ENCODE measurements at regions not wholly inside any gene's neighbourhood (a gene's known extent, or its start where the extent isn't known, plus 50 kb on each side); places are given as distances from the start of the nearest gene placed in this dataset.

GRCh38 chr14:101242442-101243385 lies 318.6 kb upstream of the DIO3 start:
- Histone ChIP-seq H3K4me1 (ENCODE audit: control insufficient read depth, insufficient read depth, low read length) (no peaks in the 10 kb centered on the region), H2BK5ac (ENCODE audit: low read depth, low read length, poor library complexity, severe bottlenecking) (no peak overlapping the region), H3K9me1 (ENCODE audit: insufficient read depth, low read length) (no peaks in the 10 kb centered on the region), H3K56ac (ENCODE audit: extremely low read depth, insufficient read depth, low read length) (no peak overlapping the region), H3K4me3 (ENCODE audit: insufficient read depth, low read depth, low read length) (no peak overlapping the region), H2AFZ (replicated peaks; ENCODE audit: low read length, poor library complexity) (no peak overlapping the region), H4K8ac (ENCODE audit: low read depth in 2 of 2, low read length in 2 of 2) (no peak overlapping the region), H3K27ac (ENCODE audit: insufficient read depth, low read length) (no peak overlapping the region), H3K9ac (ENCODE audit: low read depth, low read length) (no peak overlapping the region), H2AK9ac (replicated peaks; ENCODE audit: low read depth, low read length, poor library complexity) (no peak overlapping the region), H4K5ac (ENCODE audit: low read depth, low read length) (no peak overlapping the region), H4K91ac (ENCODE audit: insufficient read depth, low read depth, low read length) (no peak overlapping the region), H3K18ac (ENCODE audit: low read depth, low read length) (no peak overlapping the region), H3K36me3 (ENCODE audit: control insufficient read depth, insufficient read depth, low read length) (no peaks in the 10 kb centered on the region), H3K79me1 (ENCODE audit: low read depth in 1 of 2, low read length in 2 of 2) (no peaks in the 10 kb centered on the region), H3K9me3 (ENCODE audit: control insufficient read depth, insufficient read depth, low read length) (peaks cover 15% of the 10 kb centered on the region), H2BK20ac (ENCODE audit: low read depth, low read length) (no peak overlapping the region), H2BK120ac (ENCODE audit: low read depth, low read length) (no peak overlapping the region), H3K4ac (ENCODE audit: low read depth, low read length) (no peak overlapping the region), H2BK15ac (ENCODE audit: low read depth, low read length) (no peak overlapping the region), H3K23ac (ENCODE audit: low read depth, low read length) (no peak overlapping the region), H2AK5ac (ENCODE audit: low read depth, low read length) (no peak overlapping the region), H3K27me3 (ENCODE audit: control insufficient read depth, insufficient read depth, low read length) (peaks cover 28% of the 10 kb centered on the region), H3K14ac (replicated peaks; ENCODE audit: low read depth, low read length) (no peak overlapping the region), H4K20me1 (ENCODE audit: insufficient read depth, low read length) (no peaks in the 10 kb centered on the region), H3K4me2 (ENCODE audit: low read depth, low read length) (no peak overlapping the region)
- in situ Hi-C loops (cut with MboI; ENCODE audit: low sequenced_read_pairs) (loop anchor here (25.0 kb wide), 2 partner anchors 530 to 830 kb away; no protein-coding TSS in a partner anchor), intact Hi-C loops (cut with micrococcal nuclease) (no loop called here), dilution Hi-C loops (cut with HindIII; ENCODE audit: low sequenced_read_pairs, unreplicated experiment) (no loop called here)
- no peak for ATAC-seq (ENCODE audit: low read depth)
- BruUV-seq (replicated peaks) = no TSS peak
- ChIA-PET CTCF (no interaction called here), POLR2A (ENCODE audit: unreplicated experiment) (no interaction called here)
- DNase-seq = no peak
- 80% methylated on average over 11 of the region's 22 CpGs; no CpG with 5 or more reads in 1 of the 2 experiments for WGBS, 2 experiments (ENCODE audit: extremely low coverage in 2 of 2, insufficient read length in 1 of 2)
- TF ChIP-seq NFE2L2 (IDR thresholded peaks at IDR 0.05; ENCODE audit: low read depth, low read length) (no peak), CEBPB (IDR thresholded peaks at IDR 0.05; ENCODE audit: low read depth, low read length) (no peak), POLR2A (IDR thresholded peaks at IDR 0.05; ENCODE audit: low read depth, low read length) (no peak), USF2 (IDR thresholded peaks at IDR 0.05; ENCODE audit: low read depth, low read length) (no peak), RFX5 (IDR thresholded peaks at IDR 0.05; ENCODE audit: low read depth, low read length) (no peak), CHD1 (IDR thresholded peaks at IDR 0.05; ENCODE audit: low read depth, low read length) (no peak), RAD21 (IDR thresholded peaks at IDR 0.05; ENCODE audit: low read length) (no peak), MXI1 (IDR thresholded peaks at IDR 0.05; ENCODE audit: borderline replicate concordance, low read depth, low read length) (no peak), CTCF (conservative IDR thresholded peaks at IDR 0.05; ENCODE audit: low read depth, low read length) (no peak), MAZ (IDR thresholded peaks at IDR 0.05; ENCODE audit: borderline replicate concordance, low read depth, low read length) (no peak), BHLHE40 (IDR thresholded peaks at IDR 0.05; ENCODE audit: low read depth, low read length) (no peak), RCOR1 (IDR thresholded peaks at IDR 0.05; ENCODE audit: insufficient replicate concordance, low read length) (no peak), SMC3 (IDR thresholded peaks at IDR 0.05; ENCODE audit: low read depth, low read length) (no peak), MAFK (IDR thresholded peaks at IDR 0.05; ENCODE audit: low read depth, low read length) (no peak), ELK1 (IDR thresholded peaks at IDR 0.05; ENCODE audit: borderline replicate concordance, low read depth, low read length) (no peak)
